NK-92 (cell line): ENCODE measurements at regions not wholly inside any gene's neighbourhood (a gene's known extent, or its start where the extent isn't known, plus 50 kb on each side); places are given as distances from the start of the nearest gene placed in this dataset.

Experiments used
- DNase-seq: peaks from one replicate; lab custom pipeline; 2025; ENCODE audit not compliant: unreplicated experiment; lab: John Stamatoyannopoulos, UW

DNA sequence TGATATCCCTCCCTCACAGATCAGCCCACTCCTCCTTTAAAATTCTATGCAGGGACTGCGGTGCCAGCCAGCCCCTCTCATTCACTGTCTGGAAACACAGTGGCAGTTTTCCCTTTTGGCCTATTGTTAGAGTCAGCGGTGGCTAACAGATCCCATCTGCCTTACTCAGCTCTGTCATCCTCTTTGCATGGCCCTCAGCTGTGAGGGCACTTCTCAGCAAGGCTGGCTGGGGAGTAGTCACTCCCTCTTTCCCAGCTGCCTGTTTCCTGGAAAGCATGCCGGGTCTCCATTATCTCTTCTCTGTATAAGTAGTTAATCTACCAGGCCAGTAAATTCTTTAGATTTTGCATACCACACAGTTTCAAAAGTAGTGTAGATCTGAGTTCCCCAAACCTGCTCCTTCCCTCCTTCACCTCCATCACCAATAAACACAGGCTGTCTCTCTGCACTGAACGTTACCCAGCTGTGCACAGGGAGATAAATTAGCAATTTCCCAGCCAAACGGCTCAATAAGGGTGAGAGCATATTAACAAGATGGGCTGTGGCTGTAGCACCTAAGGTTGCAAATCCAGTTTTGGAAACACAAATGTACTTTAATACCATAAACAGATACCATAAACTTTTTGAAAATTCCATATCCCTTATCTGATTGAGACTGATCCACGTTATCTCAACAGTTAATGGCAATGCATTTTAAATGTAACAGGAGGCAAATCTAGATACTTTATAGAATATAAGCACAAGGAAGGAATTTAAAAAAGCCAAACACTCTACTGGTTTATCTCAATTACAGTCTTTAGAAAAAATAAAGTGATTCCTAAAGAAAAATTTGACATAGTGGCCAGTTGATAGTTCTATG lies 229.3 kb downstream of the ANKRD50 start:
- DNase-seq, result no peak

DNA sequence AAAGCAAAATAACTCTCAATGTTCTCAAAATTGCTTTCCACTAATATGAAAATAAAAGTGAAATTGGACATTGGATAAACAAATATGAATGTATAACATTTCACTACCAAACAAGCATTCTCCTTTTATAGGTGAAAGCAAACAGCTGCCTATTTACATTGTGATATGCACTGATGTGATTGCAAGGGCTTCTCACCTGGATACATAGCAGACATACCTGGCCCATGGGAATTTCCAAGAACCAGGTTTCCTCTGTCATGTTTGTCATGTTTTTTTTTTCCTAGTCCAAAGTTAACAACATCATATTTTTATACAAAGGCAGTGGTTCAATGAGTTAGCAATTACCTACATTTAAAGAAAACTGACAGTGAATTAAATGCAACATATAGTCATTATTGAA lies 228.5 kb downstream of the ANKRD50 start:
- no peak for DNase-seq

DNA sequence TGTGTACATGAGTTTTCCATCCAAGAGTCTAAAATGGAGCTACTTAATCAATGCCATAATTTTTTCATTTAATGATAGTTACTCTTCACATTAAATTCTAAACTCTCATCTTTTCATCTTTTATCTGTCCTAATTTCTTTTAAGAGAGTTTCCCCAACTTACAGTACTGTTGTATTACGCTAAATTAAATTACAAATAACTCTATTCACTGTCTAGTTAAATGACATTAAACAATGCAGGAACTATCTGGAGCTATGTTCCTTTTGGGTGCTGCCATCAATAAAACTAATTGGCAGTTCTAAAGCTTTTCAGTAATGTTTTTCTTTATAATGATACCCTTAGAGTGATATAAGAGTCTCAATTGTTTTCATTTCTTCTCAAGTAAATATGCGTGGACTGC lies 227.6 kb downstream of the ANKRD50 start:
- no peak for DNase-seq

DNA sequence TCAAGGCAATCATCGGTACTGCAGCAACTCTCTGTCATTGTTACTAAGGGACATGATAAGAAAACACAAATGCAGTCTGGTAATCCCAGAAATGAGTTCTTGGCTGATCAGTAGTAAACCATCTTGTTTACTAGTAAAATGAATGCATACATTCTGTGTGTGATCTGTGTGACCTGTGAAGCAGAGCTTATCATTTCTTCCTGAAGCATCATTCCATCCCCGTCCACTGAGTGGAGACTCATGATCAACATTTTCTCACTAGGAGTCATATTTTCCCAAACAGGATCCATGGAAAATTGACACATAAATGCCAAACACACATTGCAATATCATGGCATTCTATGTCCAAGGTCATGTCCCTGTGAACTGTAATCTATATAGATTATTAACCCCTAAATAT lies 226.1 kb downstream of the ANKRD50 start:
- no peak for DNase-seq

DNA sequence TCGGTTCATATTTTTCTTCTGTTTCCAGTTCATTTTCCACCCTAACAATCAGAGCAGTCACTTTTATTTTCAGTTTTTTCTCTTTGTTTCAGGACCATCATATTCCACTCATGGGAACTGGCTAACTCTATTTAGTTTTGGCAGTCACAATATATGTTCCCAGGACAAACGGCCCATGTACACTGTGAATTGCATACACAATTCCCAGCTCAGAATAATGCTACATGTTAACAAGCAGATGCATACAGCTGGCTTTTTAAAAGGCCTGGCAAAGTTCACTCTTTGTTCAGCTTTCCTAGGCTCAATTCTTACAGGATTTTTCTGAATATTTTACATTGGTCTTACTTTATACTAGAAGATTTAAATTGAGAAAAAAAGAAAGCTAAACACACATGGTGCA lies 224.9 kb downstream of the ANKRD50 start:
- no peak for DNase-seq

DNA sequence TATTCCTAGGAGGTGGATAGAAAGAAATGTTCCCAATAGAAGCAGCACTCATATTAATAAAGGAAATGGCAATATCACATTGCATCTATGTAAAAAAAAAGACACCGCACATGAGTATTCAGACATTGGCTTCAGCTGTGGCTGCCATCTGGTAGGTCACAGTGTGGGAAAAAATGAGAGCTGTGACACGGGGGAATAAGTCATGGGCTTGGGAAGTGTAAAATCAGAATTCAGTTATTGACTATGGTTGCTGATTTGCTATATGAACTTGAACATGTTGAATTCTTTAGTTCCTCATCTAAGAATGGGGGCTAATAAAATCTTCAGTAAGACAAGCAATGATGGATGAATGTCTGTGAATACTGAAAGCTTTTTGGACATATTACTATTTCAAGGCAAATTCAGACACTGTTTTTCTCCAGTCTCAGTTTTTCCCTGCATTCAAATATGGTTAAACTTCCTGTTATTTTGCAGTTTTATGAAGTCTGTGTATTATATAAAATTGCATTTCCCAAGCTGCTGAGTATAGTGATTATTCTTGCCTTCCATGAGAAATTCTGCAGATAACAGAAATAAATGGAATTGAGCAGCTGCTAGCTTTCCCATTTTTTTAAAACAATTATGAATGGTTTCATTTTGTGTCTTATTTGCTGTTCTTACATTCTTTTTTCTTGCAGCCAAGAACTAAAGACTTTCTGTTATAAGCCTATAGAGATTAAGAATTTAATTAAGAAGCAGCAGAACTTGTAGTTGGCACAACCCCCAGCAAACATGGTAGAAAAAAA lies 221.0 kb downstream of the ANKRD50 start:
- DNase-seq, result no peak

DNA sequence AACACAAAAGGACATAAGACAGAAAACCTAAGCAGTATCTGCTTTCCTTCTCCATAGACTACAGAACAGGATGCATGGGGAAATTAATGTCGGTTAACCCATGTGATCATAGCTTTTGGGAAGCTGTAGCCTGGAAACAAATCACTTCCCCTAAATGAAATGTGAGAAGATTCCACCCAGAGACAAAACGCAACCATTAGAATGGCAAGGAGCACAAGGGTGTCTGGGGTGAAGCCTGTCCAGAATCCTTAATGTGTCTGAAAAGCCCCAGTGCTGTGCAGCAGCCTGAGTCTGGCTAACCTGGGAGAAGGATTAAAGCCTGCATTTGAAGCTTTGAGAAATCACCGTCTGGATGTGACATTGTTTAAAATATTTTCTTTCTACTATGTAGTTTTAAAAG lies 213.3 kb downstream of the ANKRD50 start:
- DNase-seq, result no peak

DNA sequence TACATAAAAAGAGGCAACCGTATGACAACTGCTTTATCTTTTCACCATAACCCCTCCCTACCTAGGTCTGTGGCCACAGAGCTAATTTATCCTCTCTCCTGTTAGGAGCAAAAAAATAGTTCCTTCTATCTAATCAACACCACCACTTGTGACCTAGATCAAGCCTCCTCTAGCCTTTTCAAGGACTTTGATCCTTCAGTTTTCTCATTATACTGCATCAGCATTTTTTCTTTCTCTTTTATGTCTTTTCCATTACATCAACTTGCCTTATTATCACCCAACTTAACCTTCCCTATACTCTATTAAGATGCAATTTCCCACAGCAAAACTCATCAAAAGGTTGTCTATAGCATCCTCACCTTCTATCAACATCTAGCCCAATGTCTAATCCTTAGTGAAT lies 211.0 kb downstream of the ANKRD50 start:
- no peak for DNase-seq

DNA sequence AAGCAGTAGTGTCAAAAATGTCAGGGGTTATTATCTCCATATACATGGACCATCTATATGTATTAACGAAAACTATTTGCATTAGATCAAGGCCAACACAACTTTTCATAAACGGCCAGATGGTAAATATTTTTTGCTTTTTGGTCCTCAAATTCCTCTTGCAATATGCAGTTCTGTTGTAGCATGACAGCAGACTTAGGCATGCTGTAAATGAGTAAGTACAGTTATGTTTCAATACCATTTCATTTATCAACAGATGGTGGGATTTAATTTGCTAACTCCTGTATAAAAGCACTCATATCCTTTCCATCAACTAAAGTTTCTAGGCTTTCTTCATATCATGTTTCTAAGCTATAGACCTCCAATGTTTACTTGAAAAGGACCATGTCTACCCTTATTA lies 208.1 kb downstream of the ANKRD50 start:
- no peak for DNase-seq

DNA sequence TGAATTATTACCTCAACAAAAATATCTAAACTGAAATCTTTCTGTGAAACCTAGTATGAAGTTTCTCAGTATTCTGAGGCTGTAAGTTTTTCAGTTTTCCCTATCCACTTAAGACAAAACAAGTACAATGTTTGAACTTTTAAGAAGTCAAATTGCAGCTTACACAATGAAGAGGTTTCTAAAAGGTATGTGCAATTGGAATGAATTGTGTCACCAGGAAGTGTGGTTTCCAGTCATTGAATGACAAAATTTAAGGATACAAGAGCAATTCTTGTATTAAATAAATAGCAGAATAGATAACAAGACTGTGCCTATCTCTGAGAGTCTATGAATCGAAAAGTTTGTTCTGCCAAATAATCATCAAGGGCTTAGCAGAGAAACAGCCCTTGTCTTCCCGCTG lies 207.3 kb downstream of the ANKRD50 start:
- no peak for DNase-seq

DNA sequence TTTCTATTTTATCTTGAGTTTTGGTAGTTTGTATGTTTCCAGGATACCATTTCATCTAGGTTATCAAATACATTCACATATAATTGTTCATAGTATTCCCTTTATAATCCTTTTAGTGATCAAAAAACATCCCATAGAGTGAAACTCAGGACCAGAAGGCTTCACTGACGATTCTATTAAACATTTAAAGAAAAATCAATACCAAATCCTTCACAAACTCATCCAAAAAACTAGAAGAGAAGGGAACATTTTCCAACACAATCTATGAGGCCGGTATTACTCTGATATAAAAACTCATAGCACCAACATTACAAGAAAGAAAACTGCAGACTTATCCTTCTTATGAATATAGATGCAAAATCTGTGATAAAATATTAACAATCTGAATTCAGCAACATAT lies 203.4 kb downstream of the ANKRD50 start:
- DNase-seq, result no peak

DNA sequence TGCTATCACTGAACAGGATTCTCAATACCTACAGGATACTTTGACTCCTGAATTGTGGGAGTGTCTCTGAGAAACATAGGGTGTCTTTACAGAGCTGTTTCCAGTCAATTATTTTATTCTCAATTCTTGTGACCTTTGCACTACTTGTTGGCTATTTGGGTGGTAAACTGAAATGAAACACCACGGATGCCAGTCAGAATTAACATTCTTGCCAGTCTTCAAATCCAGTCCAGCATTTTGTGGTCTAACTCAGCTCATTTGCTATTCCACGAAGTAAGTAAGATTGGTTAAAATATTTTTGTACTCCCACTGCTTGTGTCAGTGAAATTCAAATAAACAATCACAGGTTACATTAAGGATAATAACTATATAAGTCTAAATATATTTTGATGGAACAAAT lies 197.9 kb downstream of the ANKRD50 start:
- DNase-seq, result no peak

DNA sequence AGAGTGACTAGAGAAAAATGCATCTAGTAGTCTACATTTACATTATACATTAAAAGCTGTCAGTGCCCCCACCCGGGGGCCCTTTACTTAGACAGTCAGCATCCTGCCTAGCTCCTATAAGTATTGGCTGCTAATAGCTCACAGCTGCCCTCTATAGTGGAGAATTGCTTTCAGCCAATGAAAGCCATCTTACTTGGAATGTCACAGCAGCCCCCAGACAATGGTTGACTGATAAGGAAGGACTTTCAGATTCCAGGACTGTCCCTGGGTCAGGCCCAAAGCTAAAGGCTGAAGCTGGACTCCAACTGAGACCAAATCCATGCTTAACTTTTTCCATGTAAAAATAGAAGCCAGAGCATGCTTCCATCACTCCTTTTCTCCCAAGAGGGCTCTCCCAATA lies 196.9 kb downstream of the ANKRD50 start:
- DNase-seq, result no peak

DNA sequence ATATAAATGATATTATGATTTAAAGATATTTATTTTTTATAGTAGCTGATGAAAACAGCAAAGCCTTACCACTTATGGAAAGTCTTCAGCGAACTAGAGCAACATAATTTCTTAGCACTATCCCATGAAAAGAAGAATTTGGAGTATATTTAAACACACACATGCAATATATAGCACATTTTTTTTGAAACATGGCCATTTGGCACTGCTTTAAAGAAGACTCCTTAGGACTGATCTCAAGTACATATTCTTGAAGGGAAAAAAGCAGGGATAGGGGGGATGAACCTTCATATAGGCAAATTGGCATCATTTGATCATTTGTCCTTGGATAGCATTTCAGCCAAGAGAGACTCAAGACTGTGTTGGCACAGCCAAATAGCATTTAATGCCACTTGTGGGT lies 193.3 kb downstream of the ANKRD50 start:
- DNase-seq, result no peak

DNA sequence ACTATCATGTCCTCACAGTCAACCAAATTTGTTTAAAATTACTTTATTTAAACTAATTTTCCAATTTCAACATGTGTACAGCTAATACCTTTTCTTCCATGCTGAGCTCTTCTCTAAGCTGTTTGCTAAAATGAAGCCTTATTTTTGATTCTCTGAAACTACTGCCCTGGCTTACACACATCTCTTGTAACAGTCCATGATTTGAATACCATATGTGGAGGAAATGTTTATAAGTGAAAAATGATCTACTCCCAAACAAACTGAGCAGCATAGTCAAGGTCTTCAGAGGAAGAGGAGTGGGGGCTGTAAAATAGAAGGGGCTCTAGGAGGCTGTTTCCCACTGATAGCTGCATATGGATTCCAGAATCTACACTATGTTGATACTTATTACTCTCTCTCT lies 188.7 kb downstream of the ANKRD50 start:
- no peak for DNase-seq

DNA sequence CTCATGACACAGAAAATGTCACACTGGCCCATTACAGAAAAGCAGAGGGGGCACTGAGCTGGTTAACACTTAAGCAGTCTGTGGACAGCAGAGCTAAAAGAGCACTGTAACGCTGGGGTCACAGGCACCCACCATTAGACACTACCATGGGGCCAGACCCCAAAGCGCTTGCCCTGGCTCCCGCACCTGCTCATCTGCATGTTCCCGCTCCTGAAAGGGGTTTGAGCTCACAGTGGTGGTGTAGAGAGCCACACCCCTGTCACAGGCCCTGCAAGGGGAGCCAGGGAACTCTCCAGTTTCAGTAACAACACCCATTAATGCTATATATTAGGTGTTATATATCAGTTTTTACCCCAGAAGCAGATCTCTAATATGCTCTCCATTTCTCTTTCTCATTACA lies 187.0 kb downstream of the ANKRD50 start:
- DNase-seq, result no peak

DNA sequence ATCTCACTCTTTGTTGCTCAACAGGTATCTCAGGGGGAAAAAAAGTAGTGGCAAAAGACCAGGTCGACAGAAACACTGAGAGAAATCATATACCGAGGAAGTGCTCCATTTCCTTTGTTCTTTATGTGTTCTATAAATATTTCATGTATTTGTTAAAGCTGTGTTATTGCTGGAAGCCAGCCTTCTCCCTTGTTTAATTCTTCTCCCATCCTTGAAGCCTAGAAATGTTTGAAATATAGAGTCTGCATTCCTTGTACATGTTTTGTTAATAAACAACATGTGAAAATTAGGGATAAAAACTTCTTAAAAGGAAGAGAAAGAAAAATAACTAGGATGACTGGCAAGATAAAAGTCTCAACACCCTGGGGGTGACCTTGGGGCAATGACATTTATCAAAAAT lies 186.2 kb downstream of the ANKRD50 start:
- DNase-seq, result no peak

DNA sequence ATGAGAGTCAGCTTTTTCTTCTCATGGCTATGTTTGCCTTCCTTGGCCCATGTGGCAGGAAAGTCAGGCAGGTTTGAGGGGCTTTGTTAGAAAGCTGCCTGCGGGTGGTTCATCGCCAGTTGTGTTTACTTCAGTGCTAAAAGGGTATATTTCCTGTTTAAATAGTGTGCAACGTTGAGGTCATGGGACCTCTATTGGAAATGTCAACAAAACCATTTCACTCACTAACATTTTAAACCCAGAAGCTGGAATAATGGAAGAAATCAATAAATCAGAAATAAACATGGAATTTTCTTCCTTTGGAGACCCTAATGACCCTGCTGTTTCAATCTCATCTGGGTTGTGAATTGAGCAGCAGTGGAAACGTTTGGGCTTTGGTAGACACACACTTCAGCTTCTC lies 185.8 kb downstream of the ANKRD50 start:
- no peak for DNase-seq

DNA sequence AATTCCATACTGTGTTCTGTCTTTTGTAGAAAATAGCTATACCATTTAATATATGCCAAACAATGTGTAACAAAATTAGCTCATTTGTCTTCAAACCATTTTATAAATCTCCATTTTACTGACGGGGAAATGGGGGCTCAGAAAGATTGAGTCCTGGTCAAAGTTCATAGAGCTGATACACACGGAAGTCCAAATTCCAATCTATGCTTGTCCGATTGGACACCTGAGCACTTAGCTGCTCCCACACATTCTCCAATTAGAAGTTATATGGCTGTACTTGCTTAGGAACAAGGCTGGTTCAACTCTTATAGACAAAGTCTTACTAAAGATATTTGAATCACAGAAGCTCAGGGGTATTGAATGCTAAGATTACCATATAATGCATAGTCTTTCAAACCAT lies 185.2 kb downstream of the ANKRD50 start:
- DNase-seq, result no peak

DNA sequence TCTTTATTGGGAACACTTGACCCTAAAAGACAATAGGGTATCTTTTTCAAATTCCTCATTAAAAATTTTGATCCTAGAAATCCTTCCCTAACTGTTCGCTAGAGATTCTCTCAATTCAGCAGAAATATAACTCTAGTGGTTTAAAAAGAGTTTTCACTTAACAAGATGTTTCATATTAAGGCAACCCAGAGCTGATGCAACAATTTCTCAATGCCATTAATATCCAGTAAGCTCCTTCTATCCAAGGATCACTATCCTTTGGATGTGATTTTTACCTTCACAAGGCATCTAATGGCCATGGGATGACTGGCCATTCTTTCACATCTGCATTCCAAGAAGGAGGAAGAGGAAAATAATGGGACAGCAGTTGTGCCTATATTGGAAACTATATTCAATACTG lies 183.4 kb downstream of the ANKRD50 start:
- DNase-seq, result no peak

DNA sequence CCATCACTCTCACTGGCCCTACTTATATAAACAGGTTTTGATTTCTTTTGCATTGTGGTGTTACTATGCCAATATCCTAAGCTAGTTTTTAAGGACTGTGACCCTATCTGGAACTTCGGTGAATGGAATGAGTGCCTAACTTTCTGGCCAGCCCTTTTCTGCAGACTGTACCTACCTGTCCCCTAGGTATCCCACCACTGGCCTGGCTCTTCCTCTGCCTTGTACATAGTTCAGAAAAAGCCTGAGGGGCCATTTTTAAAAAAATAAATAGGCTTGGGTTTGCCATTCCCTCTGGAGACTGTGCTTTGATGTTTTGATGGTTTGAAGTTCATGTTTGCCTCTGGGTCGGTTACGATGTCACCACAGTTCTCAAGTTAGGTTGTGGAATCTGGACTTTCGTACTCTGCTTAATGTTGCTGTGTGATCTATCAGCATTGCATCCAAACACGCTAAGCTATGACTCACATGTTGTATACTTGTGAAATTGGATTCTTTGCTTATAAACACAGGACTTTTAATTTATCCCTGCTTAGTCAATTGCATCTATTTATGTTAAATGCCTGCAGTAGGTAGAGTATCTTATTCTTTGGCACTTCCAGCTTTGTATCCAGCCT lies 182.0 kb downstream of the ANKRD50 start:
- no peak for DNase-seq

DNA sequence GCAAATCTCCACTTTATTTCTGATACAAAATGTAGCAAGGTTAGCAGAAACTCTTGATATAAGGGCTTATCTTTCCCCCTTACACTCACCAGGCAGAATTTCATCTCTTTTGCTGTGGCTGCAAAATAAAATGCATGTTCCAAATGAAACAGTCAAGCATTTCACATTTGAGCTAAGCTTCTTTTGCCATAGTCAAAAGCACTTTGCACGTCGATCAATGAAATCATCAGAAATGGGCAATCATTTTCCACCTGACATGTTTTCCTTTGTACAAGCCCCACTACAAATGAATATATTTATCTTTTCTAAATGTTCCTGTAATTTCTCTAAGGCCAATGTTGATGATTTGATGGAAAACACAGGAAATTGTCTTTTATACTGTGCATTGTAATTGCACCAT lies 178.4 kb downstream of the ANKRD50 start:
- no peak for DNase-seq
